ENCODE measurements at regions not wholly inside any gene's neighbourhood (a gene's known extent, or its start where the extent isn't known, plus 50 kb on each side); places are given as distances from the start of the nearest gene placed in this dataset.

GRCh38 chr14:38794677-38795076 is 308.4 kb downstream of the SEC23A start:
- ATAC-seq = no peak
- TF ChIP-seq CSRNP3 (CRISPR knock-in tag; IDR thresholded peaks at IDR 0.05) (no peak), TSHZ2 (CRISPR knock-in tag; IDR thresholded peaks at IDR 0.05) (no peak), TCF4 (CRISPR knock-in tag; IDR thresholded peaks at IDR 0.05; ENCODE audit: borderline replicate concordance) (no peak), PPARA (CRISPR knock-in tag; IDR thresholded peaks at IDR 0.05; ENCODE audit: borderline replicate concordance) (no peak), OSR1 (CRISPR knock-in tag; IDR thresholded peaks at IDR 0.05) (no peak), TOX (CRISPR knock-in tag; IDR thresholded peaks at IDR 0.05; ENCODE audit: borderline replicate concordance) (no peak)
- TF ChIP-seq, protein P1, sequence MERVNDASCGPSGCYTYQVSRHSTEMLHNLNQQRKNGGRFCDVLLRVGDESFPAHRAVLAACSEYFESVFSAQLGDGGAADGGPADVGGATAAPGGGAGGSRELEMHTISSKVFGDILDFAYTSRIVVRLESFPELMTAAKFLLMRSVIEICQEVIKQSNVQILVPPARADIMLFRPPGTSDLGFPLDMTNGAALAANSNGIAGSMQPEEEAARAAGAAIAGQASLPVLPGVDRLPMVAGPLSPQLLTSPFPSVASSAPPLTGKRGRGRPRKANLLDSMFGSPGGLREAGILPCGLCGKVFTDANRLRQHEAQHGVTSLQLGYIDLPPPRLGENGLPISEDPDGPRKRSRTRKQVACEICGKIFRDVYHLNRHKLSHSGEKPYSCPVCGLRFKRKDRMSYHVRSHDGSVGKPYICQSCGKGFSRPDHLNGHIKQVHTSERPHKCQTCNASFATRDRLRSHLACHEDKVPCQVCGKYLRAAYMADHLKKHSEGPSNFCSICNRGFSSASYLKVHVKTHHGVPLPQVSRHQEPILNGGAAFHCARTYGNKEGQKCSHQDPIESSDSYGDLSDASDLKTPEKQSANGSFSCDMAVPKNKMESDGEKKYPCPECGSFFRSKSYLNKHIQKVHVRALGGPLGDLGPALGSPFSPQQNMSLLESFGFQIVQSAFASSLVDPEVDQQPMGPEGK (CRISPR knock-in tag; IDR thresholded peaks at IDR 0.05; ENCODE audit: borderline replicate concordance) = no peak

DNA sequence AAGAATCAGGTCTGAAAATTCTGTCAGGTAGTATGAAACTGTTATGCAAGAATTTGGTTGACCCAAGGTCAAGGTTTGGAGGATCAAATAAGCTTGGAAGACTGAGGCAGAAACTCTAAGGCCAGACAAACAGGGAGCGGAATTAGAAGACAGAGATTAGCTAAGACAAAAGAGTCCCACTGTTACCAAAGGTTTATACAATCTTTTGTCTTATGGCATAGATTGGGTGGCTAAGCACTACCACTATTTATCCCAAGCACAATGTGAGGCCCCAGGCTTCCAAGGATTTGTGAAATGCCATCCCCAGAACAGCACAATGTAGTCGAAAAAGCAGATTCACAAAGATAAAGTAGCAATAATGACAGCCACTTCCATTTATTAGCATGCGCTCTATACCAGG is 311.2 kb downstream of the SEC23A start:
- no peak for ATAC-seq
- no peak for TF ChIP-seq ZC3H10 (CRISPR knock-in tag; IDR thresholded peaks at IDR 0.05)
- TF ChIP-seq ZFP3 (CRISPR knock-in tag; IDR thresholded peaks at IDR 0.05) = no peak
- no peak for TF ChIP-seq CSRNP3 (CRISPR knock-in tag; IDR thresholded peaks at IDR 0.05)
- no peak for TF ChIP-seq ARNTL (CRISPR knock-in tag; IDR thresholded peaks at IDR 0.05; ENCODE audit: borderline replicate concordance, low read depth)
- no peak for TF ChIP-seq ZFP30 (CRISPR knock-in tag; IDR thresholded peaks at IDR 0.05)
- TF ChIP-seq TOX (CRISPR knock-in tag; IDR thresholded peaks at IDR 0.05; ENCODE audit: borderline replicate concordance) = no peak
- no peak for TF ChIP-seq ISL1 (CRISPR knock-in tag; IDR thresholded peaks at IDR 0.05)
- TF ChIP-seq POU6F1 (CRISPR knock-in tag; IDR thresholded peaks at IDR 0.05; ENCODE audit: borderline replicate concordance, low read depth) = no peak
- TF ChIP-seq RARB (CRISPR knock-in tag; IDR thresholded peaks at IDR 0.05) = no peak
- TF ChIP-seq, protein P1 (CRISPR knock-in tag; IDR thresholded peaks at IDR 0.05; ENCODE audit: borderline replicate concordance) = no peak
- TF ChIP-seq ZNF565 (CRISPR knock-in tag; conservative IDR thresholded peaks at IDR 0.05; ENCODE audit: low read depth) = no peak
- TF ChIP-seq OSR1 (CRISPR knock-in tag; IDR thresholded peaks at IDR 0.05) = no peak
- TF ChIP-seq GLIS3 (CRISPR knock-in tag; IDR thresholded peaks at IDR 0.05) = no peak
- TF ChIP-seq TCF4 (CRISPR knock-in tag; IDR thresholded peaks at IDR 0.05; ENCODE audit: borderline replicate concordance) = no peak

DNA sequence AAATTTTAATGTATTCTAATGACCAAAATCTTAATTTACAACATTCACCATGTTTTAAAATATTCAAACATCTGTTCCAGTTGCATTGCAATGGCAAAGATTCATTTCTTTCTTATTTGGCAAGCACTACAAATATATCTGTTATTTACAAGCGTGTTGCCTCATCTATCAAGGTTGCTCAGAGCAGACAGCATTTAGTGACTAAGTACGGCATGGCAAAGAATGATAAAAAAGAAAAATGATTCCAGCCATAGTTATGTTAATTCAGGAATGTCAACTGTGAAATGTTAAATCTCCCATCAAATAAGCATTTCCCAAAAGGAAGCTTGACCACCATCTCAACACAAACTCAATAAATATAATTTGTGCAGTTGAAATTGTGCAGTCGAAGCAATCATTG is 312.1 kb downstream of the SEC23A start:
- no peak for TF ChIP-seq POU6F1 (CRISPR knock-in tag; IDR thresholded peaks at IDR 0.05; ENCODE audit: borderline replicate concordance, low read depth)
- no peak for TF ChIP-seq SNAI2 (CRISPR knock-in tag; IDR thresholded peaks at IDR 0.05)
- no peak for TF ChIP-seq ZFP30 (CRISPR knock-in tag; IDR thresholded peaks at IDR 0.05)
- no peak for TF ChIP-seq OSR1 (CRISPR knock-in tag; IDR thresholded peaks at IDR 0.05)
- no peak for TF ChIP-seq ZFP3 (CRISPR knock-in tag; IDR thresholded peaks at IDR 0.05)
- no peak for TF ChIP-seq ARNTL (CRISPR knock-in tag; IDR thresholded peaks at IDR 0.05; ENCODE audit: borderline replicate concordance, low read depth)
- no peak for TF ChIP-seq ZNF8 (CRISPR knock-in tag; IDR thresholded peaks at IDR 0.05)
- TF ChIP-seq PPARA (CRISPR knock-in tag; IDR thresholded peaks at IDR 0.05; ENCODE audit: borderline replicate concordance) = no peak
- no peak for TF ChIP-seq ZNF565 (CRISPR knock-in tag; conservative IDR thresholded peaks at IDR 0.05; ENCODE audit: low read depth)
- no peak for ATAC-seq

Measured in SK-N-SH treated with all-trans-retinoic acid at 6 μM for 48 hours (cell line).